Osteoblast (primary cell): ENCODE measurements at regions not wholly inside any gene's neighbourhood (a gene's known extent, or its start where the extent isn't known, plus 50 kb on each side); places are given as distances from the start of the nearest gene placed in this dataset. TPM values are rescaled to one million over a fixed set of nuclear protein-coding genes. Genes with fewer than 3 reads are reported as not detected.
"Not testable (repeated sequence)": the region's sequence is repeated elsewhere in the genome, so short reads cannot be mapped to it uniquely, and the experiment has no call there.

Source experiments
- DNase-seq: peaks from one replicate; pipeline ENCODE4 v3.0.0; 2011; ENCODE audit warnings: low spot score, mixed read lengths; ENCODE audit not compliant: insufficient read length; ENCODE audit errors: missing footprints
- H2AFZ ChIP-seq: 2 replicates; pipeline ENCODE4 v1.6.0; 2011; ENCODE audit warnings: mild to moderate bottlenecking, low read length
- H3K27ac ChIP-seq: 2 replicates; pipeline ENCODE4 v1.5.1; 2011; ENCODE audit warnings: mild to moderate bottlenecking, low read depth, low read length, moderate library complexity
- H3K27me3 ChIP-seq: 2 replicates; pipeline ENCODE4 v1.6.0; 2012; ENCODE audit warnings: mild to moderate bottlenecking, control low read depth, inconsistent platforms, low read length, moderate library complexity; ENCODE audit not compliant: insufficient read depth
- H3K36me3 ChIP-seq: 2 replicates; pipeline ENCODE4 v1.5.1; 2011; ENCODE audit warnings: mild to moderate bottlenecking, low read length, control low read depth, moderate library complexity; ENCODE audit not compliant: insufficient read depth
- H3K4me1 ChIP-seq: 2 replicates; pipeline ENCODE4 v1.5.1; 2011; ENCODE audit warnings: mild to moderate bottlenecking, low read length, control low read depth, moderate library complexity; ENCODE audit not compliant: insufficient read depth
- H3K4me2 ChIP-seq: 2 replicates; pipeline ENCODE4 v1.6.0; 2011; ENCODE audit warnings: mild to moderate bottlenecking, low read length; ENCODE audit not compliant: insufficient read depth
- H3K4me3 ChIP-seq: fragments of 200-600 bp; sonication (generic); 3 replicates; pipeline ENCODE4 v1.5.1; 2012; ENCODE audit warnings: mild to moderate bottlenecking, low read length, inconsistent platforms; ENCODE audit not compliant: insufficient read depth
- H3K79me2 ChIP-seq: 2 replicates; pipeline ENCODE4 v1.6.0; 2012; ENCODE audit warnings: mild to moderate bottlenecking, low read length, control low read depth, inconsistent platforms; ENCODE audit not compliant: insufficient read depth
- H3K9me3 ChIP-seq: 2 replicates; pipeline ENCODE4 v1.5.1; 2011; ENCODE audit warnings: low read depth, low read length, control low read depth
- H4K20me1 ChIP-seq: 2 replicates; pipeline ENCODE4 v1.6.0; 2012; ENCODE audit warnings: mild to moderate bottlenecking, low read length, control low read depth; ENCODE audit not compliant: insufficient read depth
- small RNA-seq: library from RNA; depleted of rRNA; stranded (forward); fragments of <200 nt; gene quantifications from one replicate; pipeline ENCODE3, GENCODE V24; 2012
- TF ChIP-seq, protein P1 (sequence below): IDR thresholded peaks from 2 replicates; pipeline ENCODE4 v1.5.1; 2011; ENCODE audit warnings: mild to moderate bottlenecking, low read depth, low read length, moderate library complexity; ENCODE audit errors: extremely low read depth

DNA sequence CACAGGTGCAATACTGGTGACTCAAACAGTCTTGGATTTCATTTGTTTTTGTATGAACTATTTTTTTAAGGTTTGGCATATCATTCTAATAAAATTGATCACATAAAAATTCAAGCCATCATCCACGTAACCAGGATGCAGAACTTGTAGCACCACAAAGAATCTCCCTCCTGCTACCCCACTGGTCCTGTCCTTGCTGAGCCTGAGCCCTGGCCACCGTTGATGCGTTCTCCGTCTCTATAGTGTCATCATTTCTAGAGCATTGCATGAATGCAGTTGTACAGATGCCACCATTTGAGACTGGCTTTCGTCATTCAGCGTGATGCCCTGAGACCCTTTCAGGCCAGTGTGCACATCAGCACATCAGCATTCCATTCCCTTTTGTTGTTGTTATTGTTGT, 273.5 kb downstream of the TCERG1L start:
- H3K27me3 ChIP-seq = no peaks in the 10 kb centered on the region
- H3K36me3 ChIP-seq = no peaks in the 10 kb centered on the region
- H3K4me1 ChIP-seq = no peaks in the 10 kb centered on the region
- no peak overlapping the region for H3K4me3 ChIP-seq
- H3K4me2 ChIP-seq = no peak overlapping the region
- H3K9me3 ChIP-seq = no peaks in the 10 kb centered on the region
- DNase-seq = no peak
- H3K79me2 ChIP-seq = no peaks in the 10 kb centered on the region
- H4K20me1 ChIP-seq = no peaks in the 10 kb centered on the region
- H3K27ac ChIP-seq = no peak overlapping the region
- no peak overlapping the region for H2AFZ ChIP-seq
- TF ChIP-seq, protein P1, sequence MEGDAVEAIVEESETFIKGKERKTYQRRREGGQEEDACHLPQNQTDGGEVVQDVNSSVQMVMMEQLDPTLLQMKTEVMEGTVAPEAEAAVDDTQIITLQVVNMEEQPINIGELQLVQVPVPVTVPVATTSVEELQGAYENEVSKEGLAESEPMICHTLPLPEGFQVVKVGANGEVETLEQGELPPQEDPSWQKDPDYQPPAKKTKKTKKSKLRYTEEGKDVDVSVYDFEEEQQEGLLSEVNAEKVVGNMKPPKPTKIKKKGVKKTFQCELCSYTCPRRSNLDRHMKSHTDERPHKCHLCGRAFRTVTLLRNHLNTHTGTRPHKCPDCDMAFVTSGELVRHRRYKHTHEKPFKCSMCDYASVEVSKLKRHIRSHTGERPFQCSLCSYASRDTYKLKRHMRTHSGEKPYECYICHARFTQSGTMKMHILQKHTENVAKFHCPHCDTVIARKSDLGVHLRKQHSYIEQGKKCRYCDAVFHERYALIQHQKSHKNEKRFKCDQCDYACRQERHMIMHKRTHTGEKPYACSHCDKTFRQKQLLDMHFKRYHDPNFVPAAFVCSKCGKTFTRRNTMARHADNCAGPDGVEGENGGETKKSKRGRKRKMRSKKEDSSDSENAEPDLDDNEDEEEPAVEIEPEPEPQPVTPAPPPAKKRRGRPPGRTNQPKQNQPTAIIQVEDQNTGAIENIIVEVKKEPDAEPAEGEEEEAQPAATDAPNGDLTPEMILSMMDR = no peak

DNA sequence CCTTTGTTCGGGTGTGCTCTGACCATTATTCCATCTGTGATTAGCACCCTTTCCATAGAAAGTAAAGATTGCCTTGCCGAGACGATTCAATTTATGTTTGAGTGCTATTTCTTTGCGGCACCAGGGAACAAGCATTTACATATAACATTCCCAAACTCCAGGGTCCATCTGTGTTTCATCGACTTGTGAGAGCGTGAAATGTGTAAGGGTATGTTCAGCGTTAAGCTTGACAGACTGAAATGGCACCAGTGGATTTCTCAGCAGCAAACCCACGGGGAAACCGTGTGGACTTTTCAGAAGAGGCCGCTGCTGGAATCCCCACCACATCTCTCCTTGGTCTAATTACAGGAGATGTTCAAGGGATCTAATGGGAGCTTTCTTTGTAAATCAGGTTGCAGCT, 270.5 kb downstream of the TCERG1L start:
- Histone ChIP-seq H2AFZ (no peak overlapping the region), H3K4me2 (no peak overlapping the region), H3K27ac (no peak overlapping the region), H3K4me1 (no peaks in the 10 kb centered on the region), H3K9me3 (no peaks in the 10 kb centered on the region), H4K20me1 (no peaks in the 10 kb centered on the region), H3K36me3 (no peaks in the 10 kb centered on the region), H3K4me3 (no peak overlapping the region), H3K27me3 (no peaks in the 10 kb centered on the region), H3K79me2 (no peaks in the 10 kb centered on the region)
- DNase-seq = no peak
- TF ChIP-seq, protein P1 = no peak

DNA sequence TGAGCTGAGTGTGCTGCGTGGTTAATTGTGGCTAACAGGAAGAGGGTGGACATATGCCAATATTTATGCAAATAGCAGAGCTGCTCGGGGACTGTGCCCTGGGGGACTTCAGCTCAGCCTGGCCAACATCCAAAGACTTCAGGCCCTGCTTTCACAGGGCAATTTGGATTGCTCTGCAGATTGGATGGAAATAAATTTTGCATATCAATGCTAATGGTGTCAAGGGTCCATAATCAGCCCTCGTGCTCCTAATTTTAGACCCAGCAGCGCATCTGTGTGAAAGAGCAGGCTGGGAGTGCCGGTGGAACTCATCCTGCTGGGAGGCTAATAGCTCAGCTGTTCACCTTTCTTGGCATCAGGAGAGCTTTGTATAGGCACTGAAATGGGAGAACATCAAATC, 270.1 kb downstream of the TCERG1L start:
- Histone ChIP-seq H3K9me3 (no peaks in the 10 kb centered on the region), H3K79me2 (no peaks in the 10 kb centered on the region), H4K20me1 (no peaks in the 10 kb centered on the region), H2AFZ (no peak overlapping the region), H3K27me3 (no peaks in the 10 kb centered on the region), H3K4me3 (no peak overlapping the region), H3K27ac (no peak overlapping the region), H3K4me1 (no peaks in the 10 kb centered on the region), H3K36me3 (no peaks in the 10 kb centered on the region), H3K4me2 (no peak overlapping the region)
- DNase-seq = no peak
- TF ChIP-seq, protein P1 = no peak

DNA sequence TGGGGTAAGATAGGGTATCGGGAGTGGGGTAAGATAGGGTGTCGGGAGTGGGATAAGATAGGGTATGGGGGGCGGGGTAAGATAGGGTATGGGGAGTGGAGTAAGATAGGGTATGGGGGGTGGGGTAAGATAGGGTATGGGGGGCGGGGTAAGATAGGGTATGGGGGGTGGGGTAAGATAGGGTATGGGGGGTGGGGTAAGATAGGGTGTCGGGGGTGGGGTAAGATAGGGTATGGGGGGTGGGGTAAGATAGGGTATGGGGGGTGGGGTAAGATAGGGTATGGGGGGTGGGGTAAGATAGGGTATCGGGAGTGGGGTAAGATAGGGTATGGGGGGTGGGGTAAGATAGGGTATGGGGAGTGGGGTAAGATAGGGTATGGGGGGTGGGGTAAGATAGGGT, 269.5 kb downstream of the TCERG1L start:
- not testable (repeated sequence) for DNase-seq, H3K4me2 ChIP-seq

More for the DNA sequence above, 269.5 kb downstream of the TCERG1L start:
- H3K27ac ChIP-seq, H3K4me3 ChIP-seq, H4K20me1 ChIP-seq, H2AFZ ChIP-seq, H3K79me2 ChIP-seq, H3K27me3 ChIP-seq, H3K9me3 ChIP-seq, H3K4me1 ChIP-seq, H3K36me3 ChIP-seq: not testable (repeated sequence)

Small RNAs in the stretch of these regions (small RNA-seq; reads per million reads assigned to genes)
- gene MIR378C (not detected), gene RF00019 (not detected)
